ENCODE measurements at regions not wholly inside any gene's neighbourhood (a gene's known extent, or its start where the extent isn't known, plus 50 kb on each side); places are given as distances from the start of the nearest gene placed in this dataset.

DNA sequence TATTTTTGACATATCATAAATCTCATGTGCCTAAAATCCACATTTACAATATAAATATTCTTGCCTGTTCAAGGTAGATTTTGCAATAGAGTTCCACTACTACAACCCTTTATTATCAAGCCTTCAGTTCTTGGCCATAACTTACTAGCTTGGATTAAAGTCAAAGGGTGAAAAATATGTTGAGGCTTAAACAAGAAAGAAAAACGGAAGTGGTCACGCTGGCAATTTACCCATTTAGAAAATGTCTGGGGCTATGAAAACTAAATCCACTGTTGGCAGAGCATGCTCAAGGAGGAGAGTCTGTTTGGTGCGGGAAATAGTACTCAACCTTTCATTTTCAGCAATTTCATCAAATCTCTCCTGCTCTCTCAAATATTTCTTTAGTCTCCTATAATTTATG lies 209.8 kb upstream of the RHOBTB1 start:
- TF ChIP-seq EZH2 (IDR thresholded peaks at IDR 0.05; ENCODE audit: insufficient read depth, poor library complexity, severe bottlenecking) (no peak), EZH2phosphoT487 (IDR thresholded peaks at IDR 0.05; ENCODE audit: insufficient read depth, low read depth) (no peak)
